GM12874 (cell line): ENCODE measurements at regions not wholly inside any gene's neighbourhood (a gene's known extent, or its start where the extent isn't known, plus 50 kb on each side); places are given as distances from the start of the nearest gene placed in this dataset.

ENCODE experiments used
- TF ChIP-seq, protein P1 (sequence below): IDR thresholded peaks from 2 replicates; pipeline ENCODE4 v1.5.1; 2011; ENCODE audit warnings: low read depth, mild to moderate bottlenecking, control low read depth, low read length, moderate library complexity; ENCODE audit not compliant: insufficient read depth

DNA sequence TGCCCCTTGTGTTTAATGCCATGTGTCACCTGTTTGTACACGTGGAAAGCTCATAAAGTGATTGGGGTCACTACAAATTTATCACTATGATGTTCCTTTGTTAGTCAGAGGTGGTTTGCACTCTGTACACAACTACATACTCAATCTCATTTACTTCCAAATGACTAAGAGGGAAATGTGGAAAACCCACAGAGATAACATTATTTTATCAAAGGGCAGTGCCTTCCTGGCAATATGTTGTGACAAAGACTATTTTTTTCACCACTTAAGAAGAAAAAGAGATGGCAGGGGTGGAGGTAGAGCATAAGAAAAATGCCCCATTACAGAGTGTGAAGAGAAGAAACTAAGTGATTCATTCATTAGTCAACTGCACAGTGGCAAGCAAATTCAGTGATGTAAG lies 1064.1 kb upstream of the FLRT2 start:
- TF ChIP-seq, protein P1, sequence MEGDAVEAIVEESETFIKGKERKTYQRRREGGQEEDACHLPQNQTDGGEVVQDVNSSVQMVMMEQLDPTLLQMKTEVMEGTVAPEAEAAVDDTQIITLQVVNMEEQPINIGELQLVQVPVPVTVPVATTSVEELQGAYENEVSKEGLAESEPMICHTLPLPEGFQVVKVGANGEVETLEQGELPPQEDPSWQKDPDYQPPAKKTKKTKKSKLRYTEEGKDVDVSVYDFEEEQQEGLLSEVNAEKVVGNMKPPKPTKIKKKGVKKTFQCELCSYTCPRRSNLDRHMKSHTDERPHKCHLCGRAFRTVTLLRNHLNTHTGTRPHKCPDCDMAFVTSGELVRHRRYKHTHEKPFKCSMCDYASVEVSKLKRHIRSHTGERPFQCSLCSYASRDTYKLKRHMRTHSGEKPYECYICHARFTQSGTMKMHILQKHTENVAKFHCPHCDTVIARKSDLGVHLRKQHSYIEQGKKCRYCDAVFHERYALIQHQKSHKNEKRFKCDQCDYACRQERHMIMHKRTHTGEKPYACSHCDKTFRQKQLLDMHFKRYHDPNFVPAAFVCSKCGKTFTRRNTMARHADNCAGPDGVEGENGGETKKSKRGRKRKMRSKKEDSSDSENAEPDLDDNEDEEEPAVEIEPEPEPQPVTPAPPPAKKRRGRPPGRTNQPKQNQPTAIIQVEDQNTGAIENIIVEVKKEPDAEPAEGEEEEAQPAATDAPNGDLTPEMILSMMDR, result no peak

DNA sequence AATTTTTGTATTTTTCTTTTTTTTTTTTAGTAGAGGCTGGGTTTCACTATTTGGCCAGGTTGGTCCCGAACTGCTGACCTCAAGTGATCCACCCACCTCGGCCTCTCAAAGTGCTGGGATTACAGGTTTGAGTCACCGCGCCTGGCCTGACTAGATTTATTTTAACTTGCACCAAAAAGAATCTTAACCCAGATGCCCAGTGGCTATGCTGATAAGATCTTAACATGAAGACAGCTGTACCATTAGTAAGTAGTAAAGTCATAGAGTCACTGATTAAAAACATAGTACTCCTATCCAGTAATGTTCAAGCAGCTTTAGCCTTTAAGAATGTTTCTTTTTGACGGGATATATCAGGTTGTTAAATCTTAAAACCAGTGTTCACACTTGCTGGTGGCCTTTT lies 1061.8 kb upstream of the FLRT2 start:
- TF ChIP-seq, protein P1, result no peak

DNA sequence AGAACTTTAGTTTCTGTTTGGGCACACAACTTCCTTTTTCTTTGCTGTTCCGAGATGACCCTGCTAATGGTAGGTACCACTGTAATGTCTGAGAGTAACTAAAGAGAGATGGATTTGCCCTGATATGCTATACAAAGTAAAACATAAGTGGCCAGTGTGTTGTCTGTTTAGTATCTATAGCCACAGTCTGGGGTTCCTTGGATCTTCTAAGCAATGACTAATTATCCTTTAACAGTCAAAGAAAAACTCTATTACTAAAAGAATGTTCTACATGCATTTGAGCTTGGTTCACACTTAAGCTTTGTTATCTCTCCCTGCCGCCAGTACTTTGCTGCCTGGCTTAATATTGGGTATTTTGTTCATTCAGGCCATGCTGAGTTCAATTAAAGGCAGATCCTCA lies 1051.9 kb upstream of the FLRT2 start:
- TF ChIP-seq, protein P1, result no peak

DNA sequence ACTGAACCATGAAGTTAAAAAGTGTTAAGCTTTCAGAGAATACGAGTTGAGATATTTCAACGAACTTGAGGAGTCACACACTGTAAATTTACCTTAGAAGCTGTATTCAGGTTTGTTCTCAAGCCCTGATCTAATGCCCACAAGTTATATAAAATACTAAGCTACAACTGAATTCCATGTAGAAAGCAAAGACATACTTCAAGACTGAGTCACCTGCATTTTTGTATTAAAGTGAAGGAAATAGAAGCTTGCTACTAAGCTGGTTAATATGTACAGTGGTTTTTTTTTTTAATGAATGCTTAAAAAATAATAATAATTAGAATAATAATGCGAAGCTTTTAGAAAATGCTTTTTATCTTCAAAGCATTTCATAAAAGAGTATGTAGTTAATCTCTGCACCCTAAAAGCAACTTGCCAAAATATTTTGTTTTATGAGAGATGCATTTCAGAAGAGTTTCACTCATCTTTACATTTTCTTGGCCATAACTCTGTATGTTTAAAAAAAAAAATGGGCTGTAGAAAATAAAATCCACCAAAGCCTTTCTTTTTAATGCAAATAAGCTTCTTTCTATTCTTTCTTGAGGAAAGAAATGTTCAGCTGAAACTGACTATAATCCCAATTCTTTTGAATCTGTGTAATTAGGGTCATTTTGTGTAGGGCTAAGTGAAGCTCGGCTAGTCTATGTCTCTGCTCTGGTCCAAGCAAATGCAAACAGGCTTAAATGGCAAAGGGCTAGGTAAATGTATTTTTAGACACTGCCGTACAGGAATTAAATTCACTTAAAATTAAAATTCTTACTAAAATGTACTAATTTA lies 1047.5 kb upstream of the FLRT2 start:
- TF ChIP-seq, protein P1, result no peak

DNA sequence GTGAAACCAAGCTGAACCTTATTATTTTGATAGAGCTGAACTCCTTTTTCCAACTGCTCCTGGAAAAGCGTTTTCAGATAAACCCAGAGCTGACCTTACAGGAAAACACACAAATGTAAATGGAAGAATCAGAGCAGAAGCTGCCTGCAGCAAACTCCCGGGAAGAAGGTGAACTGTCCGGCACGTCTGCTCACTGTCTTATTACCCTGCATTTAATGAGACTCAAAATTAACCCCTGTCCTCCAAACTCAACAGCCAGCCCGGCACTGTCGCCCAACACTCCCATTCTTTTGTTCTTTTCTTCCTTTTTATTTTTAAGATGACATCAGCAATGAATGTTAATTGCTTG lies 1046.9 kb upstream of the FLRT2 start:
- TF ChIP-seq, protein P1, result no peak

DNA sequence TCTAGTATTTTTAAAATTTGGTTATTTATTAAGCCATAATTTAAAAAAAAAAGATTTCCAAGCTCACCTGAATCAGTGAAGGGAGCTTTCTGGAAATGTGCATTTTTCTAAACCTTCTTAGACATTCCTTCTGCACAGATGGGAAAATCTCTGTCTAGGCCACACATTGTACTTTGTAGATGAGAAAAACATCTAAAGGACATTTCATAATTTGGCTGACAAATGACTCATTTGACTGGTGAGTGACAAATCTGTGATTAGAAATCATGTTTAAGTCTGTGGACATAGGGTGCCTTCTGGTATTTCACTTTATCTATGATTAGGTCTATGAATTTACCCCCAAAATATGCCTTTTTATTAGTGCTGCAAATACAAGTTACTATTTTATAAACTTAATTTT lies 1044.9 kb upstream of the FLRT2 start:
- TF ChIP-seq, protein P1, result no peak

DNA sequence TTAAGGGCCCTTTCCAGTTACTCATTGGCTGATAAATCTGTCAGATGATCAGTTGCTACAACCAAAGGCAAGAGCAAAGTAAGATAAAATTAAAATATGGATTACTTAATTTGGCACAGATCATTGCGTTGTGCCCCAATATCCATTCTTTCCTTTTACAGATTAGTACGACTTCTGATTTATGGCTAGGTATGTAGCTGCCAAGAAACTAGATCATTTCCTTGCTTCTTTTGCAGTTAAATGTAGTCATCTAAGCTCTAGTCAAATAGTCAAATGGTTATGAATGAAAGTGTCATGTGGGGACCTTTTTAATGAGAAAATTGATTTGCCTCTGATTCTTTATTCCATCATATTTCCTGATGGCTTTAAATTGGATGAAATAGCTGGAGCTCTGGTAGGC lies 1039.9 kb upstream of the FLRT2 start:
- TF ChIP-seq, protein P1, result no peak

DNA sequence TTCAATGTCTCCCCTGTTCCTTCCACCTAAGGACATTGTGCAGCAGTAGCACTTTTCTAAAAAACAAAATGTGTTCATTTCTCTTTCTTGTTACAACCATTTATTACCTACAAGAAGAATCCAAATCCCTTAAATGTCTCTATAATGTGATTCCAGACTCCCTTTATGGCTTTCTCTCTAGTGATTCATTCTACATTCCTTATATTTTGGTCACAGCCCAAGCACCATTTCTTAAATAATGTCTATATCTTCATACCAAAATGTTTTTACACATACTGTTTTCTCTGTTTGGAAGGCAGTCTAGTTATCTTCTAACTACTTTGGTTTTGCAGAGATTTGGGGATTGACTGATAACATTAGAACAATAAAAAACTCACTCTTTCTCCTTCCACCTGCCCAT lies 1037.3 kb upstream of the FLRT2 start:
- TF ChIP-seq, protein P1, result no peak
